ENCODE measurements at regions not wholly inside any gene's neighbourhood (a gene's known extent, or its start where the extent isn't known, plus 50 kb on each side); places are given as distances from the start of the nearest gene placed in this dataset.

DNA sequence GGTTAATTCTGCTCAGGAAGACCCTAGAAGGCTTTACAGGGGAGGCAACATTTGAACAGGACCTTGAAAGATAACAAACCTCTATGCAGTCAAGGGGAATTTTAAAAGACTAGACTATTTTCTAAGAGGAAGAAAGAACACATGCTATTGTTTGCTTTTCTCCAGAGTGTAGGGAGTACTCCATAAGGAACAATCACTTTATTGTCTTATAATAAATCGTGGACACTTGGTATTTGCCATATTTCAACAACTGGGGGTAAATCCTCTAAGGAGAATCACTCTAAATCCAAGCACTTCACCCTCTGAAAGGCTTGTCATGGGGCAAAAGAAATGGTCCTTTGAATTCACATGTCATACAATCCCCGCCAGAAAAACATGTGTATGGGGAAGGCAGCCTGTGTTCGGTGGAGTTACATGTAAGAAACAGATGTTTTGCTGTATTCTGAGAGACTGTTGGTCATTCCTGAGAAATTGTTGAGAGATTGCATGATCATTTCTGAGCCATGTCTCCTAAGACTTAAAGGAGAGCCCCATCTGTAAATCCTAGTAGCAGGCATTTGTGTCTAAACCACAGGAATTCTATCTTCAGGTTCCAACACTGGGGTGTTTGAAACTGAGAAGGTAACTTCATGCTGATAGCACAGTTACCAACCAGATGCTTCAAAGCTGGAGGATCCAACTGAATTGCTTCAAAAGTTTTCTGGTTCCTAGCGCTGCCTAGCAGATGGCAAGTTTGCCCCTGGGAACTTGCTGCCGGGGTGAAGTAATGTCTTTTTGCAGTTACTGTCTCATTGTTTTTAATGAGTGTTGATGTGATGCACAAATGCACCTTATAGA, 66.8 kb downstream of the FZD4 start (continued):
- TF ChIP-seq, protein P1, sequence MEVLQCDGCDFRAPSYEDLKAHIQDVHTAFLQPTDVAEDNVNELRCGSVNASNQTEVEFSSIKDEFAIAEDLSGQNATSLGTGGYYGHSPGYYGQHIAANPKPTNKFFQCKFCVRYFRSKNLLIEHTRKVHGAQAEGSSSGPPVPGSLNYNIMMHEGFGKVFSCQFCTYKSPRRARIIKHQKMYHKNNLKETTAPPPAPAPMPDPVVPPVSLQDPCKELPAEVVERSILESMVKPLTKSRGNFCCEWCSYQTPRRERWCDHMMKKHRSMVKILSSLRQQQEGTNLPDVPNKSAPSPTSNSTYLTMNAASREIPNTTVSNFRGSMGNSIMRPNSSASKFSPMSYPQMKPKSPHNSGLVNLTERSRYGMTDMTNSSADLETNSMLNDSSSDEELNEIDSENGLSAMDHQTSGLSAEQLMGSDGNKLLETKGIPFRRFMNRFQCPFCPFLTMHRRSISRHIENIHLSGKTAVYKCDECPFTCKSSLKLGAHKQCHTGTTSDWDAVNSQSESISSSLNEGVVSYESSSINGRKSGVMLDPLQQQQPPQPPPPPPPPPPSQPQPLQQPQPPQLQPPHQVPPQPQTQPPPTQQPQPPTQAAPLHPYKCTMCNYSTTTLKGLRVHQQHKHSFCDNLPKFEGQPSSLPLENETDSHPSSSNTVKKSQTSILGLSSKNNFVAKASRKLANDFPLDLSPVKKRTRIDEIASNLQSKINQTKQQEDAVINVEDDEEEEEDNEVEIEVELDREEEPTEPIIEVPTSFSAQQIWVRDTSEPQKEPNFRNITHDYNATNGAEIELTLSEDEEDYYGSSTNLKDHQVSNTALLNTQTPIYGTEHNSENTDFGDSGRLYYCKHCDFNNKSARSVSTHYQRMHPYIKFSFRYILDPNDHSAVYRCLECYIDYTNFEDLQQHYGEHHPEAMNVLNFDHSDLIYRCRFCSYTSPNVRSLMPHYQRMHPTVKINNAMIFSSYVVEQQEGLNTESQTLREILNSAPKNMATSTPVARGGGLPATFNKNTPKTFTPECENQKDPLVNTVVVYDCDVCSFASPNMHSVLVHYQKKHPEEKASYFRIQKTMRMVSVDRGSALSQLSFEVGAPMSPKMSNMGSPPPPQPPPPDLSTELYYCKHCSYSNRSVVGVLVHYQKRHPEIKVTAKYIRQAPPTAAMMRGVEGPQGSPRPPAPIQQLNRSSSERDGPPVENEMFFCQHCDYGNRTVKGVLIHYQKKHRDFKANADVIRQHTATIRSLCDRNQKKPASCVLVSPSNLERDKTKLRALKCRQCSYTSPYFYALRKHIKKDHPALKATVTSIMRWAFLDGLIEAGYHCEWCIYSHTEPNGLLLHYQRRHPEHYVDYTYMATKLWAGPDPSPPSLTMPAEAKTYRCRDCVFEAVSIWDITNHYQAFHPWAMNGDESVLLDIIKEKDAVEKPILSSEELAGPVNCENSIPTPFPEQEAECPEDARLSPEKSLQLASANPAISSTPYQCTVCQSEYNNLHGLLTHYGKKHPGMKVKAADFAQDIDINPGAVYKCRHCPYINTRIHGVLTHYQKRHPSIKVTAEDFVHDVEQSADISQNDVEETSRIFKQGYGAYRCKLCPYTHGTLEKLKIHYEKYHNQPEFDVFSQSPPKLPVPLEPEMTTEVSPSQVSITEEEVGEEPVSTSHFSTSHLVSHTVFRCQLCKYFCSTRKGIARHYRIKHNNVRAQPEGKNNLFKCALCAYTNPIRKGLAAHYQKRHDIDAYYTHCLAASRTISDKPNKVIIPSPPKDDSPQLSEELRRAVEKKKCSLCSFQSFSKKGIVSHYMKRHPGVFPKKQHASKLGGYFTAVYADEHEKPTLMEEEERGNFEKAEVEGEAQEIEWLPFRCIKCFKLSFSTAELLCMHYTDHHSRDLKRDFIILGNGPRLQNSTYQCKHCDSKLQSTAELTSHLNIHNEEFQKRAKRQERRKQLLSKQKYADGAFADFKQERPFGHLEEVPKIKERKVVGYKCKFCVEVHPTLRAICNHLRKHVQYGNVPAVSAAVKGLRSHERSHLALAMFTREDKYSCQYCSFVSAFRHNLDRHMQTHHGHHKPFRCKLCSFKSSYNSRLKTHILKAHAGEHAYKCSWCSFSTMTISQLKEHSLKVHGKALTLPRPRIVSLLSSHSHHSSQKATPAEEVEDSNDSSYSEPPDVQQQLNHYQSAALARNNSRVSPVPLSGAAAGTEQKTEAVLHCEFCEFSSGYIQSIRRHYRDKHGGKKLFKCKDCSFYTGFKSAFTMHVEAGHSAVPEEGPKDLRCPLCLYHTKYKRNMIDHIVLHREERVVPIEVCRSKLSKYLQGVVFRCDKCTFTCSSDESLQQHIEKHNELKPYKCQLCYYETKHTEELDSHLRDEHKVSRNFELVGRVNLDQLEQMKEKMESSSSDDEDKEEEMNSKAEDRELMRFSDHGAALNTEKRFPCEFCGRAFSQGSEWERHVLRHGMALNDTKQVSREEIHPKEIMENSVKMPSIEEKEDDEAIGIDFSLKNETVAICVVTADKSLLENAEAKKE (CRISPR knock-in tag; IDR thresholded peaks at IDR 0.05): no peak
- TF ChIP-seq NANOG (IDR thresholded peaks at IDR 0.05; ENCODE audit: borderline replicate concordance) (no peak), ZNF114 (CRISPR knock-in tag; IDR thresholded peaks at IDR 0.05) (no peak), EZH2phosphoT487 (IDR thresholded peaks at IDR 0.05; ENCODE audit: unreplicated experiment) (no peak), EZH2 (IDR thresholded peaks at IDR 0.05; ENCODE audit: low read depth, unreplicated experiment) (no peak)

GRCh38 chr11:86889001-86889341, 66.2 kb downstream of the FZD4 start:
- Mint-ChIP-seq H3K4me3 (no peak overlapping the region), H3K27me3 (ENCODE audit: insufficient read depth, low read depth, poor library complexity) (peaks cover 3% of the 10 kb centered on the region), H3K27ac (no peak overlapping the region), H3K9me3 (no peaks in the 10 kb centered on the region), H3K4me1 (no peaks in the 10 kb centered on the region), H3K36me3 (ENCODE audit: low read depth) (no peaks in the 10 kb centered on the region)
- Histone ChIP-seq H3K4me2 (no peak overlapping the region), H3K4me1 (ENCODE audit: insufficient read depth) (no peaks in the 10 kb centered on the region), H3F3A (replicated peaks; ENCODE audit: low read depth) (no peaks in the 10 kb centered on the region), H3K36me3 (ENCODE audit: insufficient read depth) (no peaks in the 10 kb centered on the region), H4K20me1 (replicated peaks; ENCODE audit: insufficient read depth) (no peaks in the 10 kb centered on the region), H3K4me3 (no peak overlapping the region), H3K27me3 (ENCODE audit: insufficient read depth) (no peaks in the 10 kb centered on the region), H2AFZ (no peak overlapping the region), H3K79me2 (replicated peaks; ENCODE audit: insufficient read depth) (no peaks in the 10 kb centered on the region), H3K27ac (ENCODE audit: low read depth) (no peak overlapping the region), H3K9me2 (ENCODE audit: insufficient read depth) (0 out of 2 replicates have a peak, but pooled peaks cover 7% of the 10 kb centered on the region)
- ATAC-seq: no peak
- no peak for DNase-seq (ENCODE audit: low spot score)
- no peak for TF ChIP-seq ZNF331 (CRISPR knock-in tag; IDR thresholded peaks at IDR 0.05; ENCODE audit: low read depth)
- TF ChIP-seq, protein P1 (CRISPR knock-in tag; IDR thresholded peaks at IDR 0.05): no peak
- TF ChIP-seq POLR2AphosphoS5 (IDR thresholded peaks at IDR 0.05; ENCODE audit: low read depth): no peak
- no peak for TF ChIP-seq JUNB (IDR thresholded peaks at IDR 0.05; ENCODE audit: unreplicated experiment)
- TF ChIP-seq, protein P2, sequence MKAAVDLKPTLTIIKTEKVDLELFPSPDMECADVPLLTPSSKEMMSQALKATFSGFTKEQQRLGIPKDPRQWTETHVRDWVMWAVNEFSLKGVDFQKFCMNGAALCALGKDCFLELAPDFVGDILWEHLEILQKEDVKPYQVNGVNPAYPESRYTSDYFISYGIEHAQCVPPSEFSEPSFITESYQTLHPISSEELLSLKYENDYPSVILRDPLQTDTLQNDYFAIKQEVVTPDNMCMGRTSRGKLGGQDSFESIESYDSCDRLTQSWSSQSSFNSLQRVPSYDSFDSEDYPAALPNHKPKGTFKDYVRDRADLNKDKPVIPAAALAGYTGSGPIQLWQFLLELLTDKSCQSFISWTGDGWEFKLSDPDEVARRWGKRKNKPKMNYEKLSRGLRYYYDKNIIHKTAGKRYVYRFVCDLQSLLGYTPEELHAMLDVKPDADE (IDR thresholded peaks at IDR 0.05): no peak

All from GM23338 (cell line).